Spinal cord (tissue), 9 donors: ENCODE measurements at regions not wholly inside any gene's neighbourhood (a gene's known extent, or its start where the extent isn't known, plus 50 kb on each side); places are given as distances from the start of the nearest gene placed in this dataset.
"Not testable (repeated sequence)": the region's sequence is repeated elsewhere in the genome, so short reads cannot be mapped to it uniquely, and the experiment has no call there.

Experiments
- DNase-seq, 6 donors: peaks; one replicate each; pipeline versions ENCODE4 v3.0.0 to v3.0.0-alpha.2; 2013 to 2015; ENCODE audit warnings: low spot score in 6 of 6, low read depth in 4 of 6
- H3K27ac ChIP-seq: one replicate; pipeline ENCODE4 v1.5.1; 2013; ENCODE audit warnings: low read depth, low read length, control low read depth
- H3K27me3 ChIP-seq: one replicate; pipeline ENCODE4 v1.6.1; 2013; ENCODE audit warnings: low read length; ENCODE audit not compliant: control insufficient read depth, insufficient read depth
- H3K36me3 ChIP-seq: one replicate; pipeline ENCODE4 v1.6.1; 2013; ENCODE audit warnings: low read length; ENCODE audit not compliant: control insufficient read depth, insufficient read depth
- H3K4me1 ChIP-seq: one replicate; pipeline ENCODE4 v1.6.1; 2013; ENCODE audit warnings: low read length; ENCODE audit not compliant: control insufficient read depth, insufficient read depth
- H3K4me3 ChIP-seq: one replicate; pipeline ENCODE4 v1.5.1; 2013; ENCODE audit warnings: low read depth, low read length, control low read depth
- H3K9me3 ChIP-seq: one replicate; pipeline ENCODE4 v1.6.1; 2013; ENCODE audit warnings: low read length; ENCODE audit not compliant: control insufficient read depth, insufficient read depth
- WGBS: methylation state at CpG from one replicate; pipeline ENCODE4 v1.1.5; 2013; ENCODE audit warnings: missing lambda C conversion rate; ENCODE audit not compliant: insufficient coverage; 5-methylcytosine and 5-hydroxymethylcytosine counted together
- donor health status: healthy.

DNA sequence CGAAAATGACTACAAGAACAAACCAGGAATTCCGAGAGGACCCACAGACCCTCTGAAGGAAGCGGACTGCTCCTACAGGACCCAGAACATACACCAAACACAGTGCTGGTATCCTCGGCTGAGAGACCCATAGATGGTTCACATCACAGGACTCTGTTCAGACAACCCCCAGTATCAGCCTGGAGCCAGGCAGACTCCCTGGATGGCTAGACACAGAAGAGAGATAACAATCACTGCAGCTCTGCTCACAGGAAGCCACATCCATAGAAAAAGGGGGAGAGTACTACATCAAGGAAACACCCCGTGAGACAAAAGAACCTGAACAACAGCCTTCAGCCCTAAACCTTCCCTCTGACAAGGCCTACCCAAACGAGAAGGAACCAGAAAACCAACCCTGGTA is 434.0 kb upstream of the NR5A2 start:
- no peaks in the 10 kb centered on the region for H3K27me3 ChIP-seq
- DNase-seq, result no peak
- H3K27ac ChIP-seq, result no peak overlapping the region
- H3K9me3 ChIP-seq, result peaks cover 2% of the 10 kb centered on the region
- WGBS, result 100% methylated on average over 4 of the region's 6 CpGs
- H3K4me3 ChIP-seq, result no peak overlapping the region
- H3K4me1 ChIP-seq, result no peaks in the 10 kb centered on the region
- H3K36me3 ChIP-seq, result no peaks in the 10 kb centered on the region

DNA sequence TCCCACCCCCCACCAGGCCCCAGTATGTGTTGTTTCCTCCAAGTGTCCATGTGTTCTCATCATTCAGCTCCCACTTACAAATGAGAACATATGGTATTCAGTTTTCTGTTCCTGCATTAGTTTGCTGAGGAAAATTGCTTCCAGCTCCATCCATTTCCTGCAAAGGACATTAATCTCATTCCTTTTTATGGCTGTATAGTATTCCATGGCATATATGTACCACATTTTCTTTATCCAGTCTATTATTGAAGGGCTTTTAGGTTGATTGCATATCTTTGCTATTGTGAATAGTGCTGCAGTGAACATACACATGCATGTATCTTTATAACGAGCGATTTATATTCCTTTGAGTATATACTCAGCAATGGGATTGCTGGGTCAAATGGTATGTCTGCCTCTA is 431.1 kb upstream of the NR5A2 start:
- H3K27ac ChIP-seq, H3K27me3 ChIP-seq, H3K9me3 ChIP-seq, H3K4me3 ChIP-seq, DNase-seq, H3K36me3 ChIP-seq, H3K4me1 ChIP-seq: not testable (repeated sequence)
- WGBS, result no CpG with 5 or more reads among the region's 2 CpGs

DNA sequence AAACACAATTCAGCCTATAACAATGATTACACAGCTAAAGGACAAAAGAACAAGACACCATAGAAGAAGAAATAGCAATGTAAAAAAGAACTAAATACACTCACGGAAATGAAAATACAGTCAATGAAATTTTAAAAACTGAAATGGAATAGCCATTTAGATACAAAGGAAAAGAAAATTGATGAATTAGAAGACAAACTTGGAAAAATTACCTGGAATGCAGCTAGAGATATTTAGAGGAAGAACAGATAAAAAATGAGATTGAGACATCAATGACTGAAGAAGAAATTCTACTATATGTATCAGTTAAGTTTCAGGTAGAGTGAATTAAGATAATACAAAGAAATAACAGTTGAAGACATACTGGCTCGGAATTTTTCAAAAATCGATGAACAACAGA is 430.4 kb upstream of the NR5A2 start:
- no CpG with 5 or more reads among the region's 3 CpGs for WGBS
- peaks cover 2% of the 10 kb centered on the region for H3K9me3 ChIP-seq
- H3K4me3 ChIP-seq, result no peak overlapping the region
- no peaks in the 10 kb centered on the region for H3K4me1 ChIP-seq
- DNase-seq, result no peak
- H3K27me3 ChIP-seq, result no peaks in the 10 kb centered on the region
- no peaks in the 10 kb centered on the region for H3K36me3 ChIP-seq
- no peak overlapping the region for H3K27ac ChIP-seq

DNA sequence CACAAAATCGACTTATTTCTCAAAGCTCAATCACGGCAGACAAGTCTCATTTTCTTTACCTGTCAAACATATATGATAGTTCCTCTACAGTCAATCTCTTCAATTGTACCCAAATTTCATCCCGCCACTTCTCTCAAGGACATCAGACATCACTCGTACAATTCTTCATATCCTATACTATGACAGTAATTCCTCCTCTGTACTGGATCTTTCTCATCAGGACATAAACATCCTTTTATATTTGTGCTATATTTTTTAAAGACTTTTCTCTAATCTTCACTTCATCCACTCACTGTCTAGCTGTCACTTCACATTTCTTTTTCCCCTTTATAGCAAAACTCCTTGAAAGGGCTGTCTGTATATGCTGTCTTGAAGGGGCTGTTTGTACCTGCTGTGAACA is 419.1 kb upstream of the NR5A2 start:
- Histone ChIP-seq H3K9me3 (no peaks in the 10 kb centered on the region), H3K36me3 (no peaks in the 10 kb centered on the region), H3K4me1 (no peaks in the 10 kb centered on the region), H3K4me3 (no peak overlapping the region), H3K27me3 (no peaks in the 10 kb centered on the region), H3K27ac (no peak overlapping the region)
- 86% methylated on average over 2 of the region's 4 CpGs for WGBS
- DNase-seq, result no peak

DNA sequence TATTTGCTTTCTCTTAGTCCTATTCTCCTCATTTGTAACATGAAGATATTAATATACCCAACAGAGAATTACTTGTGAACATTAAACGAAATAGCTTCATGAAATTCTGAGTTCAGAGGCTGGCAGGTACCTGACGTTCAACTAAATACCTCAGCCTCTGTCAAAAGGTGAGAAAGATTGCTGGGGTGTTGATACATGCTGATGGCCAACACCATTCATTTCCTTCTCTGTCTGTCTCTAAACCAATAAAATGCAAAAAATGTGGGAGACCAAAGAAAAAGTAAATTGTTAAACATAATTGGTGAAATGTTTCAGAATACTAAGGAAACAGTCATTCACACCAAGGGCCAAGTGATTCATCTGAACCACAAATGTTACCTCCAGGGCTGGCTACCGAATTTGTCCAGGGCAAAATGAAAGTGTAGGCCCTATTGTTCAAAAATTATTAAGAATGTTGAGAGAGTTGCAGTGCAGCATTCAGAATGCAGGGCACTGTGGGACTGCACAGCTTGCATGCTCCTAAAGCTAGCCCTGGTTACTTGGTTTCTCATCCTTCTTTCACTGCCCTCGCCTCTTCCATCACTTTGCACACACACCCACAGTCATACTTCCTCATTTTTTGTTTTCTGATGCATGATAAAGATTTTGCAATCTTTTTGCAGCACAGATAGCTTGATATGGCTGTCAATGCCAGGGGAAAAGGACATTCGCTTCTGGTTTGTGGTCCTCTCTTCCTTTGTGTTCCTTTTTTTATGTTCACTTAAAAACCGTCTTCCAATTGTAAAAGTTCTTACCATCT is 414.3 kb upstream of the NR5A2 start:
- WGBS, result no CpG with 5 or more reads among the region's 6 CpGs
- Histone ChIP-seq H3K9me3 (no peaks in the 10 kb centered on the region), H3K27me3 (no peaks in the 10 kb centered on the region), H3K36me3 (no peaks in the 10 kb centered on the region), H3K27ac (no peak overlapping the region), H3K4me3 (no peak overlapping the region), H3K4me1 (no peaks in the 10 kb centered on the region)
- no peak for DNase-seq

DNA sequence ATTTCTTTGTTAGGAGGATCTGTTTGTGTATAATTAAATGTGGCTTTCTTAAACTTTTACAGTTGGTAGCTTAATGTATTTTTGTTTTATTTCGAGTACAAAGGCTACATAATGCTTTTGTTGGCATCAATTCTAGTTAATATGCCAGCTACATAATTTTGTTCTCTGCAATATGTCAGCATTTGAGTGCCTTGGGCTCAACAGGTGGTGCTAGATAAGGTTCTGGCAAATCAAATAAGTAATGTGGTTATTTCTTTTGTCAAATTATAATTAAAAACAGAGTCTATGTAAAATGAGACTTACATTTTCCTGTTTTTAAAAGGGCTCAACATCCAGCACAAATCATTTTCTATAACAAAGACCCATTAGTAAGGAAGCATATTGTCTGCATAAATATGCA is 410.6 kb upstream of the NR5A2 start:
- no peak overlapping the region for H3K4me3 ChIP-seq
- no CpG with 5 or more reads among the region's 1 CpG for WGBS
- H3K4me1 ChIP-seq, result no peaks in the 10 kb centered on the region
- peak in 1 of 6 donors; percentile 25 for DNase-seq
- no peaks in the 10 kb centered on the region for H3K27me3 ChIP-seq
- no peaks in the 10 kb centered on the region for H3K9me3 ChIP-seq
- no peaks in the 10 kb centered on the region for H3K36me3 ChIP-seq
- H3K27ac ChIP-seq, result no peak overlapping the region

DNA sequence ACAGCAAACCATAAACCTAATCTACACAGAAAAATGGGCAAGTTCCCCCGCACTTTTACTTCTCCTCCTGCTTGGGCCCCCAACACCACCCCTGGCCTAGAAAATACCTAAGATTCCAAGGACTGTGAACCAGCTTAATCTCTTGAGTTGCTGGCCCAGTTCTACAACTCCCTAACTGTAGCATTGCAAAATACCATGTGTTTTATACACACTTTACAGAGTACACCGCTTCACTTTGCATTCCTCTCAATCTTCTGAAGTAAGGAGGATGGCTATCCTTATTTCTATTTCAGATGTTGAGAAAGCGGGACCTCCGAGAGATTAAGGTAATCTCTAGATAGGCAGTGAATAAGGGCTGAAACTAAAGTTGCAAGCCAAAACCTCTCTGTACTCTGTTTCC is 408.3 kb upstream of the NR5A2 start:
- Histone ChIP-seq H3K4me3 (no peak overlapping the region), H3K9me3 (no peaks in the 10 kb centered on the region), H3K27ac (no peak overlapping the region), H3K4me1 (no peaks in the 10 kb centered on the region), H3K27me3 (no peaks in the 10 kb centered on the region), H3K36me3 (no peaks in the 10 kb centered on the region)
- WGBS, result 100% methylated on average over 1 of the region's 4 CpGs
- DNase-seq, result no peak

DNA sequence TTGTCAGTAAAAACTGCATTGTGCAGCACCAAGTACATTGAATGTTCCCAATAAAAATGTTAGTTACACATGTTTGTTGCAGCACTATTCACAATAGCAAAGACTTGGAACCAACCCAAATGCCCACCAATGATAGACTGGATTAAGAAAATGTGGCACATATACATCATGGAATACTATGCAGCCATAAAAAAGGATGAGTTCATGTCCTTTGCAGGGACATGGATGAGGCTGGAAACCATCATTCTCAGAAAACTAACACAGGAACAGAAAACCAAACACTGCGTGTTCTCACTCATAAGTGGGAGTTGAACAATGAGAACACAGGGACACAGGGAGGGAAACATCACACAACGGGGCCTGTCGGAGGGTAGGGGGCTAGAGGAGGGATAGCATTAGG is 401.3 kb upstream of the NR5A2 start:
- not testable (repeated sequence) for H3K4me1 ChIP-seq, H3K27ac ChIP-seq, H3K9me3 ChIP-seq, H3K4me3 ChIP-seq, H3K36me3 ChIP-seq, DNase-seq, H3K27me3 ChIP-seq
- 100% methylated on average over 2 of the region's 3 CpGs for WGBS

DNA sequence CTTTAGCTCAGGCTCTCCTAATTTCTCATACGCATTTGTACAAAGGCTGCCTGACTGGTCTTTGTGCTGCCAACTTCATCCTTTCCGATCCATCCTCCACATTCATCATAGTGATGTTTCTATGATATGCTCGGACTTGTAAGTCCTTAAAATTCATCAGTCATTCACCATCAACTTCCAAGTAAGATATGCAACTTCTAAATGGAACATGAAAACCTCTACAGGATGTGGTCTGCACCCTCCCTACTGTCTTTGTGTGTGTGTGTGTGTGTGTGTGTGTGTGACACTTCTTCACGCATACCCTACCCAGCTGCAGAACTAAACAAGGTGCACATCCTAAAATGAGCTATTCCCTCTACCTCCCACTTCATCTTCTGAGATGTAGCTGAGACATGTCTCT is 397.9 kb upstream of the NR5A2 start:
- WGBS, result 100% methylated on average over 1 of the region's 4 CpGs
- no peak overlapping the region for H3K27ac ChIP-seq
- H3K27me3 ChIP-seq, result no peaks in the 10 kb centered on the region
- no peak overlapping the region for H3K4me3 ChIP-seq
- no peaks in the 10 kb centered on the region for H3K36me3 ChIP-seq
- no peaks in the 10 kb centered on the region for H3K9me3 ChIP-seq
- DNase-seq, result no peak
- no peaks in the 10 kb centered on the region for H3K4me1 ChIP-seq

DNA sequence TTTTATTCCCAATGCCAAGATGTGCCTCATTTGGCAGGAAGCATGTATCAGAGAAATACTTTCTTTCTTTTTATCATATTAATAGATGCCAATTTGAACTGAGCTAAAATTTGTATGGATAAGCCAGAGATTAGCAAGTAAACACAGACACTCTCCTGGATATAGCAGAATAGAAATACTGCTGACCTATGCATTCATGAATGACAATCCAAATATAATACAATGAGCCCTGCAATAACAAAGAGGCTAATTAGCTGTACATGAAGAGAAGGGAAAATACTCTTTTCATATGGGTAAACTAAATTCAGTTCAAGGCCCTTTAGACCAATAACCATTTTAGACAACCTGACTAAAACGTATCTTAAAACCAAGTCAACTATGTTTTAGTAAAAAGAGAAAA is 388.1 kb upstream of the NR5A2 start:
- Histone ChIP-seq H3K9me3 (no peaks in the 10 kb centered on the region), H3K27me3 (no peaks in the 10 kb centered on the region), H3K4me1 (no peaks in the 10 kb centered on the region), H3K36me3 (no peaks in the 10 kb centered on the region), H3K27ac (no peak overlapping the region), H3K4me3 (no peak overlapping the region)
- WGBS, result no CpG with 5 or more reads among the region's 1 CpG
- DNase-seq, result no peak
